ENCODE measurements at regions not wholly inside any gene's neighbourhood (a gene's known extent, or its start where the extent isn't known, plus 50 kb on each side); places are given as distances from the start of the nearest gene placed in this dataset.
"Not testable (repeated sequence)": the region's sequence is repeated elsewhere in the genome, so short reads cannot be mapped to it uniquely, and the experiment has no call there.

- DNase-seq (ENCODE audit: low read depth in 3 of 3): no peak
These were observed 1558.5 kb downstream of the EFNB2 start for GRCh38 chr13:104976986-104977385.

DNA sequence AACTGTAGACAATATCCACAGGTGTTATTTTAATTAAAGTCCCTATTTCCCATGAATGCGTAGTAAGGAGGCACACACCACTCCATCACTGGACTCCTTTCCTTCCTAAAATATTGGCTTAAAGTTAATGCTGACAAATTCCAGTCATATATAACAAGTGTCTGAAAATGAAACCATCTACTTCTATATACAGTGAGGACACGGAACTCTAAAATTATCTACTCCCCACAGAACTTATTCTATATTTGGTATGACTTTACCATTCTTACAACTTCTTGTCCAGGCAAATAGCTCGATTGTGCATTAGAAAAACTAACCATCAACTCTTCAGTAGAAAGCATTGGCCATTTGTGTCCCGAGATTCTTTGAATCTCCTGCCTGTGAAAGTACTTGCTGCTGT, 1560.2 kb downstream of the EFNB2 start:
- no peak for DNase-seq (ENCODE audit: low read depth in 3 of 3)

- DNase-seq (ENCODE audit: low read depth in 3 of 3): no peak
These were observed 1566.6 kb downstream of the EFNB2 start for GRCh38 chr13:104968876-104969275.

DNA sequence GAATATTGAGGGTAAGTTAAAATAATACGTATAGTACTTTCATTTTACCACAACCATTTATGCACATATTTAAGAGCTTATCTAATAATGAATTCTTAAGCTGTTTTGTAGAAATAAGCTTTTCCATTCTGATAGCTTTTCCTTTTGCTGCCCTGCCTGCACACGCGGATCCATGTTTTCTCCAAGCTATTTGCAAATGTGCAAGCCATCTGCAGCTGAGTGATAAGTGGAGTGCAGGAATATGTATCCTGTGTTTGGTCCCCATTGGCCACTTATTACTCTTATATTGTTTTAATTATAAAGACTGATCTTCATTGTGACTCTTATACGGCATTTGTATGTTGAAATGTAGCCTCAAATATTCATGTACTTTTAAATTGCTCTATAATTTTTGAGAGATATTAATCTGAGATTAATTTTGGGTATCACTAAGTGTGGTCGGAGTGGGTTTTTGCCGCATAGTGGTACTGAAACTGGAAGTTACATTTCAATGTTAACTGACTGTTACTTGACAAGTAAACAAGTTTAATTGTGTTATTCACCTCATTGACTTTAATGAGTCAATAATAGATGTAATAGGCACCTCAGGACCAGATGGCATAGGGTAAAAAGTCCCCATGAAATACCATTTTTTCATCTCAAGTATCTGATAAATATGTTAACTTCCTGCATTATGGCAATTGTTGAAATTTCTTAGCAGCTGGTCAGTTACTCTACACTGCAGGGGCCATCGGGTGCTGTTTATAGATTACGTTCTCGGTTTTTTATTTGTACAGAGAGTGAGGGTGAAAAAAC, 1567.4 kb downstream of the EFNB2 start:
- no peak for DNase-seq (ENCODE audit: low read depth in 3 of 3)

DNA sequence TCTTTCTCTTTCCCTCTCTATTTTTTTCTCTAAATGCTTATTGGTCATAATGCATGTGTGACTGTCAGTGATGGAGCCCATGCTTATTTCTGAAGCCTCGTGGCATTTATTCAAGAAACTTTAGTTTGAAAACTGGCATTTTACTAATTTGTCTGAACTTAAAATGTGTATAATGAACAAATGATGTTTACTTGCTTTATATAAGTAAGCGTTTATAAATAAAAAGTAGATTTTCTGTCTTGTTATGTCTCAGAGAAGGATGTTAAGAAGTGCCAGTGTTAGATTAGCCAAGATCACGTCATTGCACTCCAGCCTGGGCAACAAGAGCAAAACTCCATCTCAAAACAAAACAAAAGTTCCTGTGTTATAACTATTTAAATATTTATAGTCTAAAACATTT, 1568.1 kb downstream of the EFNB2 start:
- DNase-seq (ENCODE audit: low read depth in 3 of 3): no peak

DNA sequence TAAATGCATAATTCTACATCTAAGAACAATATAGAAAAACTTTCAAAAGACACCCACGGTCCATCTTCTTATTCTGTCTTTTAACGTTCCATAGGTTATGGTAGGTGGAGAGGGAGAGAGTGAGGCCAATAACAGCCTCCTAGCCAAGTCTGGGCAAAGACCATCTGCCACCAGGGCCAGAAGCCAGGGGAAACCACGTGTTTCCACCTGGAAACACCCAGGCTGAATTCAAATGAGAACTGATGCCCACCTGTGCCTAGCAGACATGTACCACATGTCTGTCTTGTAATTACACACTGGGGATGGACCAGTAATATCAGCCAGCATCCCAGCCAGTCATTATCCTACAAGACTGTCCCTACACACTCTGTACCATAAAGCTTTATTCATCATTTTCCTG, 1573.1 kb downstream of the EFNB2 start:
- DNase-seq (ENCODE audit: low read depth in 3 of 3): no peak

GRCh38 chr13:104961246-104961645, 1574.2 kb downstream of the EFNB2 start:
- DNase-seq (ENCODE audit: low read depth in 3 of 3): no peak

DNA sequence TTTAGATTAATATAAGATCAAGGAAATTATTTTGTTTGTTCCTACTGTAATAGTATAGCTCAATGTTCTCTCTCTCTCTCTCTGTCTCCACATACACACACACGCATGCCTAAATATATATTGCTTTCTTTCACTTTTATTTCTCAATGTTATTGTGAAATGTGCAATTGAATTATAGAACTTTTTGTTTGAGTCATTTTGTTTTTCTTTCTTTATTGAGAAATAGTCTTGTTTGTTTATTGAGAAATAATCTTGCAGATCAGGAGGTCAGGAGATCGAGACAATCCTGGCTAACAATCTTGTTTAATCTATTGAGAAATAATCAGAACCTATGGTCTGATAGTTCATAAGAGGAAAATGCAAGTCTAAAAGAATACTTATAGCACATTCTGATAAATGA, 1581.3 kb downstream of the EFNB2 start:
- DNase-seq (ENCODE audit: low read depth in 3 of 3): no peak

DNA sequence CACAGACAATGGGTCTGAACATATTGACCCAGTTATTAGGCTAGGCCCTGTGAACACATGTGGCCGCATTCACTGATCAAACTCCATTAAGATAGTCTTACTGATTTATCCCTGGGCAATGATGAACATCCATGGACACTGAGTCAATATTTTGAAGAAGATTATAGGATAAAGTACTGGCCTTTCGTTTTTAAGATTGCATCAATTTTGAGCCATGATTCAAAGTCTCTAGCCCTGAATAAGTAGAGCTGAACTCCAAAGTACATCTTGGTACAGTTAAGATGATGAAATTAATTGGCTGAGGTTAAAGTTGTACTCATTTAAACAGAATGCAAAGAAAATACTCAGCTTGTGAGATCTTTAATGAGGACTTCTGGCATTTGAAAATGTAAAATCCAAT, 1581.9 kb downstream of the EFNB2 start:
- no peak for DNase-seq (ENCODE audit: low read depth in 3 of 3)

- DNase-seq (ENCODE audit: low read depth in 3 of 3): no peak
These were observed 1585.4 kb downstream of the EFNB2 start for GRCh38 chr13:104949840-104950740.

DNA sequence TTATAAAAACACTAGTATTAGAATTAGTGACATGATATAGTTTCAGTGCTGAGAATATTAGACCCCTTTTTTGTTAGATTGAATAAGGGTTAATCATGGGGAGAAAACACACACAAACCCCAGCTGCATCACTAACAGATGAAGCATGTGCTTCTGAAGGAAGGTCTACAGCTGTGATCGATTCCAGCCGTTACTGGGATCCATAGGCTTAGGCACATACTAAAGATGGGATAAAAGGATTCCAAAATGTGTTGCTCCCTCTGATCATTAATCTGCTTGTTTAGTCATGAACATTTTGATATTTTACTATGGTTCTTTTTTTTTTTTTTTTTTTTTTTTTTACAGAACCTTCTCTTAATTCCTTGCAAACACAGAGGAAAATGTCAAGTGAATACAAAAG, 1591.3 kb downstream of the EFNB2 start:
- DNase-seq (ENCODE audit: low read depth in 3 of 3): no peak

GRCh38 chr13:104943331-104943730, 1592.1 kb downstream of the EFNB2 start:
- no peak for DNase-seq (ENCODE audit: low read depth in 3 of 3)

- no peak for DNase-seq (ENCODE audit: low read depth in 3 of 3)
These were observed 1597.6 kb downstream of the EFNB2 start for GRCh38 chr13:104937881-104938280.

GRCh38 chr13:104936304-104936703, 1599.2 kb downstream of the EFNB2 start:
- DNase-seq (ENCODE audit: low read depth in 3 of 3): no peak

DNA sequence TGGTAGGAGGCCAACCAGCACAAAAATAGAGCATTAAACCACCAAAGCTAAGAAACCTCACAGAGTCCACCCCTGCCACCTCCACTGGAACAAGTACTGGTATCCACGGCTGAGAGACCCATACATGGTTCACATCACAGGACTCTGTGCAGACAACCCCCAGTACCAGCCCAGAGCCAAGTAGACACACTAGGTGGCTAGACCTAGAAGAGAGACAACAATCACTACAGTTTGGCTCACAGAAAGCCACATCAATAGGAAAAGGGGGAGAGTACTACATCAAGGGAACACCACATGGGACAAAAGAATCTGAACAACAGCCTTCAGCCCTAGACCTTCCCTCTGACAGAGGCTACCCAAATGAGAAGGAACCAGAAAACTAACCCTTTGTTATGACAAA, 1614.9 kb downstream of the EFNB2 start:
- DNase-seq (ENCODE audit: low read depth in 3 of 3): not testable (repeated sequence)

DNA sequence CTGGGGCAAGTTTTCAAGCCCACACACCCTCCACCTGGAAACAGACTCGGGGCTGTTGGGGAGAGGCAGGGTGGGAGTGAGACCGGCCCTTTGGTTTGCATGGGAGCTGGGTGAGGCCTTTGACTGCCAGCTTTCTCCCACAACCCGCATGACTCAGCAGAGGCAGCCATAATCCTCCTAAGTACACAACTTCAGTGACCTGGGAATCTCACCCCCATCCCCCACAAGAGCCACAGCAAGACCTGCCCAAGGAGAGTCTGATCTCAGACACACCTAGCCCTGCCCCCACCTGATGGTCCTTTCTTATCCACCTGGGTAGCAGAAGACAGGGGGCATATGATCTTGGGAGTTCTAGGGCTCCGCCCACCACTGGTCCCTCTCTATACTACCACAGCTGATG, 1615.4 kb downstream of the EFNB2 start:
- no peak for DNase-seq (ENCODE audit: low read depth in 3 of 3)

DNA sequence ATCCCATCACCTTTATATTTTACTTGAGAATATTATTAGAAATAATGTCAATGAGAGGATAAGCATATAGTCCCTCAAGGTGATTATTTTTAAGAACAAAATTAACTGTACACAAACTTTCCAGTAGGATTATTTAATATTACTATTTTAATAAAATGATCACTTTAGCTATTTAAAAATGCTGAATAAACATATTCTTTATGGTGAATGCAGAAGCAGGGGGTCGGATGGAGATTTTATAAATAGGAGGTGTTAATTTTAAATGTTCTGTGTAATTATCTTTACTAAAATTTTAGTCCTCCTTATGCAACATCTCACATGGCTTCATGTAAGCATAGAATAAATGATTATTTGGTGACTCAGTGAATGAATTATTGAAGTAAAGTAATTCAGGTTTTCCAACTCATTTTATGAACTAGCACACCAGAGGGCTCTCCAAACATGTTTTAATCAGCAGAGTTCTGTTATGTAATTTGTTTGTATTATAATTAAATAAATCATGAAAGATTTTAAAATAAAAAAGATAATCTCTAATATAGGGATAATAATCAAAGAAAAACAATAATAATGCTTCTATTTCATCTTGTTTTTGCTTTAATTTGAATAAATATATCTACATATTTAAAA, 1635.2 kb downstream of the EFNB2 start:
- no peak for DNase-seq (ENCODE audit: low read depth in 3 of 3)

DNA sequence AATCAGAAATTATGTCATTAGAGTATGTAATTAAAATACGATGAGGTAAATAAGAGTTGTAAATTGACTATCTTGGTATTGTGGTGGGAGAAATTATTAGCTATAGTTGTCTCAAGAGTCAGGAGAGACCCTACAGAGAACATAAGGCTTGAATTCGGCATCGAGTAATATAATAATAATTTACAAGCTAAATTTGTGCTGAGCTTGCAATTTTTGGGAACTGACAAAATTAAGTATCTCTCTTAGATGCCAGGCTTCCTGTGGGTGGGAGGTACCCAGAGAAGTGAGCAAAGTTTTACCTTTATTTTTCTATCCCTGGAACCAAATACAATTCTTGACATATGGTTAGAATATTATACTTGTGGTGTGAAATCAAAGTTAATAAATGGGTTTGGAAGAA, 1637.0 kb downstream of the EFNB2 start:
- DNase-seq (ENCODE audit: low read depth in 3 of 3): no peak

- no peak for DNase-seq (ENCODE audit: low read depth in 3 of 3)
These were observed 1639.9 kb downstream of the EFNB2 start for GRCh38 chr13:104895521-104895920.

DNA sequence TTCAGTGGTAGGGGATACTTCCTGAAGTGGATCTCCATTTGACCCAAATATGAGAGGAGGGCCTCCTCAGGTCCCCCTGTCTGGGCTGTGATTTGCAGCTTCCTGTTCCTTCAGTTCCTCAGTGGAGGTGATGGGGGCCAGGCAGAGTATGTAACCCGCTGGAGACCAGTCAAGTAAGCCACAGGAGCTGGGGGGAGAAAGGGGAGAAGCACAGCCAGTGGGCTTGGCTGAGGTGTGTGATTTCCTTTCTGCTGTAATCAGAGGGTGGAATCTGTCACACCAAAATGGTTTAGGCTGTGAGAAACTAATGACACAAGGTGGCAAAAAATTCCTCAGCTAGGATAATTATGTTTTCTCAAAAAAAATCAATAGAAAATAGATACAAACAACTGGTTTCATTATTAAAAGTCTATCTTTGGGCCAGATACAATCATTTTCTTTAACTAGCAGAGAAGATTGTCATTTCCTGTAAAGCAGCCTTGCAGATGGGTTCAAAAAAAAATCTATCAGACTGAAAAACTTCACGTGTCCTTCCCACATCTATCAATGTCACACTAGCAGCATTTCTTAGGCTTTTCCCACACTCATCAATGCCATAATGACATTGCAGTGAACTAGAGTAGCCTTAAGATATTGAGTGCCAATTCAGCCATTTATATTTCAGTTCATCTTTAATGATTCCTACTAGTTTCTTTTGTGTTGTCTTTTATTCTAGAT, 1660.3 kb downstream of the EFNB2 start:
- no peak for DNase-seq (ENCODE audit: low read depth in 3 of 3)

GRCh38 chr13:104872153-104872552, 1663.3 kb downstream of the EFNB2 start:
- no peak for DNase-seq (ENCODE audit: low read depth in 3 of 3)

DNA sequence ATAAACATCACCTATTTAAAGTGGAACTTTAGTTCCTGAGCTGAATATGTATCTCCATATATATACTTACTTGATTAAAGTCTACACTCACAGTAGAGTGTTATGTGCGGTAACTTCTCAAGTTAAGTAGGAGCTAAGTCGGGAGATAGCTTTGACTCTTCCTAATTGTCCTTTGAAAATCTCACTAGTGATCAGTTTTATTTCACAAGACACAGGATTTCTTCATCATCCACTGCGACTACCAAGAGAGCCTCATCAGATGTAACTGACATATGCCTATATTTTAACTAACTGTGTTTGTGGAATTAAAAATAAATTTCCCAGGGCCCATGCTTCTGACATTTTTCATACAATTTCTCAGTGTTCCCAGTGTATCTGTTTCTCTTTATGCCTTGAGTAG, 1664.0 kb downstream of the EFNB2 start:
- DNase-seq (ENCODE audit: low read depth in 3 of 3): no peak
